CD4-positive, alpha-beta memory T cell (primary cell): ENCODE measurements at regions not wholly inside any gene's neighbourhood (a gene's known extent, or its start where the extent isn't known, plus 50 kb on each side); places are given as distances from the start of the nearest gene placed in this dataset.
A peak's percentile ranks its signal among the peaks of the same experiment; 100 is the strongest.

ENCODE experiments used
- CTCF ChIA-PET: fragments of 350-600 bp; sonication (Branson Sonifier 250); formaldehyde crosslinking; loops from one replicate; lab custom pipeline; 2021; ENCODE audit warnings: inconsistent platforms; ENCODE audit not compliant: partially characterized antibody; lab: Charles Lee
- POLR2A ChIA-PET: fragments of 350-600 bp; sonication (Branson Sonifier 250); formaldehyde crosslinking; loops from one replicate; lab custom pipeline; 2021; ENCODE audit not compliant: partially characterized antibody; lab: Charles Lee
- DNase-seq, 5 donors: peaks; one replicate each; pipeline versions ENCODE4 v3.0.0 to v3.0.0-alpha.2; 2020 to 2022; ENCODE audit warnings: mixed read lengths in 1 of 5
- H3K27ac ChIP-seq: one replicate; pipeline ENCODE4 v1.7.0; 2013; ENCODE audit warnings: low read depth, low read length
- H3K27me3 ChIP-seq: 2 replicates; pipeline ENCODE4 v1.7.0; 2013; ENCODE audit warnings: mild to moderate bottlenecking, low read length, moderate library complexity; ENCODE audit not compliant: insufficient read depth
- H3K36me3 ChIP-seq: 2 replicates; pipeline ENCODE4 v1.7.0; 2013; ENCODE audit warnings: mild to moderate bottlenecking, low read length, moderate library complexity; ENCODE audit not compliant: insufficient read depth
- H3K4me1 ChIP-seq: 2 replicates; pipeline ENCODE4 v1.7.0; 2013; ENCODE audit warnings: mild to moderate bottlenecking, low read length, moderate library complexity; ENCODE audit not compliant: insufficient read depth
- H3K4me3 ChIP-seq, 2 donors: one replicate each; pipeline ENCODE4 v1.7.0; 2013; ENCODE audit warnings: low read length in 2 of 2, mild to moderate bottlenecking in 1 of 2
- H3K9me3 ChIP-seq, 2 donors: one replicate each; pipeline ENCODE4 v1.7.0; 2013; ENCODE audit warnings: low read length in 2 of 2, control low read depth in 1 of 2; ENCODE audit not compliant: control insufficient read depth in 1 of 2
- H3K27ac Mint-ChIP-seq, 7 donors: one replicate each; pipeline ENCODE4 v1.8.0; 2020 to 2021; ENCODE audit warnings: mixed read lengths in 7 of 7, mild to moderate bottlenecking in 6 of 7, inconsistent platforms in 3 of 7, moderate library complexity in 3 of 7
- H3K27me3 Mint-ChIP-seq, 2 donors: one replicate each; pipeline ENCODE4 v1.8.0; 2020 to 2021; ENCODE audit warnings: mixed read lengths in 2 of 2
- H3K36me3 Mint-ChIP-seq, 2 donors: one replicate each; pipeline ENCODE4 v1.8.0; 2020 to 2021; ENCODE audit warnings: mixed read lengths in 2 of 2, inconsistent platforms in 1 of 2, mild to moderate bottlenecking in 1 of 2
- H3K4me1 Mint-ChIP-seq, 4 donors: one replicate each; pipeline ENCODE4 v1.8.0; 2020 to 2021; ENCODE audit warnings: mixed read lengths in 4 of 4, mild to moderate bottlenecking in 1 of 4
- H3K4me3 Mint-ChIP-seq, 8 donors: one replicate each; pipeline ENCODE4 v1.8.0; 2020 to 2021; ENCODE audit warnings: mixed read lengths in 8 of 8, mild to moderate bottlenecking in 7 of 8, moderate library complexity in 6 of 8, inconsistent platforms in 3 of 8
- H3K9me3 Mint-ChIP-seq, 8 donors: one replicate each; pipeline ENCODE4 v1.8.0; 2020 to 2021; ENCODE audit warnings: mixed read lengths in 8 of 8, mild to moderate bottlenecking in 5 of 8, inconsistent platforms in 3 of 8, moderate library complexity in 1 of 8
- intact Hi-C: fragments of 100-400 bp; cut with micrococcal nuclease; formaldehyde crosslinking; loops from one replicate; pipeline ENCODE4 v1.15.1; 2023

DNA sequence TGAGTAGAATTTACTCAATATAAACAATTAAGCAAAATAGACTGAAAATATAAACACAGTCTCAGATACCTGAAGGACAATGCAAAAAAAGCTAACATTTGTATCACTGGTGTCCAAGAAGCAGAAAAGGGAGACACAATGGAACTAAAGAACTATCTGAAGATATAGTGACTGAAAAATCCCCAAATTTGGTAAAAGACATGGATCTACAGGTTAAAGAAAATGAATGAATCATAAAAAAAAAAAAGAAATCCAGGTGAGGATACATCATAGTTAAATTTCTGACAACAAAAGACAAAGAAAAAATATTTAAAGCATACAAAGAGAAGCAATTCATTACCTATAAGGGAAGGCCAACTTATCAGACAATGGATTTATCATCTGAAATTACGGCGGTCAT lies 114.7 kb upstream of the PPP1R3A start:
- no peak overlapping the region for H3K27ac Mint-ChIP-seq
- DNase-seq = no peak
- Histone ChIP-seq H3K4me3 (no peak overlapping the region), H3K9me3 (no peaks in the 10 kb centered on the region), H3K27ac (no peak overlapping the region), H3K27me3 (no peaks in the 10 kb centered on the region), H3K4me1 (no peaks in the 10 kb centered on the region), H3K36me3 (no peaks in the 10 kb centered on the region)
- intact Hi-C loops = no loop called here
- no peaks in the 10 kb centered on the region for H3K36me3 Mint-ChIP-seq
- ChIA-PET POLR2A (no interaction called here), CTCF (no interaction called here)
- no peaks in the 10 kb centered on the region for H3K27me3 Mint-ChIP-seq
- H3K4me3 Mint-ChIP-seq = no peak overlapping the region
- no peaks in the 10 kb centered on the region for H3K9me3 Mint-ChIP-seq
- H3K4me1 Mint-ChIP-seq = no peaks in the 10 kb centered on the region

DNA sequence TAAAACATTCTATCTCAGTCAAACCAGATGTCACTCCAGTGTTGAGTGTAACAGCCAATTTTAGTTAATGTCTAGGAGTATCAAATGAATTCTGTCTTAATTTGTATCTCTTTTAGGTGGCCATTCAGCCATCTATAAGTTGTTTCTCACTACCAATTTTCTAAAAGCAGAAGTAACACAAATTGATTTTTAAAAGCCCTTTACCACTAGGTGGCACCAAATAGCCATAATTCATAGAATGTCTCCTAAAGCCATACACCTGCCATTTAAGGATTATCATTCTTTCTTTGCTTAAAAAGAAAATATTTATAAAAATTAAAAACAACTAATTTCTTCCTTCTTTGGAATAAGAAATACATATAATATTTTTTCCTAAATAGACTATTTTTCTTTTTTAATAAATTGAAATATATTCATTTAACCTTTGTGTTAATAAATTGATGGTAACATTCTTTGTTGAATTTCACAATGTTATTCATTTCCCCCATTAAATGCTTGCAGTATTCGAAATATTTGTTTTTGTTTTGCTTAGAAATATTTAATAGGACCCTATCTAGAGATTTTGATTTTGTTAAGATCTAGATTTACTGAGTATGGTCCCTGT lies 107.8 kb upstream of the PPP1R3A start:
- ChIA-PET CTCF (interaction anchor here (0.8 to 4.2 kb wide), 5 partner anchors 8 to 1882 kb away, joined by 3 to 23 read pairs (median 5); no protein-coding TSS in a partner anchor), POLR2A (no interaction called here)
- Mint-ChIP-seq H3K4me1 (no peaks in the 10 kb centered on the region), H3K27me3 (peaks cover 1 to 4% of the 10 kb centered on the region in 2 donors), H3K36me3 (no peaks in the 10 kb centered on the region), H3K9me3 (no peaks in the 10 kb centered on the region), H3K27ac (no peak overlapping the region), H3K4me3 (no peak overlapping the region)
- peak in 4 of 5 donors; percentile 56 to 64 (median 58) for DNase-seq
- Histone ChIP-seq H3K4me1 (no peaks in the 10 kb centered on the region), H3K27ac (no peak overlapping the region), H3K4me3 (no peak overlapping the region), H3K9me3 (no peaks in the 10 kb centered on the region), H3K36me3 (no peaks in the 10 kb centered on the region), H3K27me3 (no peaks in the 10 kb centered on the region)
- intact Hi-C loops = loop anchor here (1.0 to 10.0 kb wide), 4 partner anchors 1191 to 1884 kb away; no protein-coding TSS in a partner anchor

DNA sequence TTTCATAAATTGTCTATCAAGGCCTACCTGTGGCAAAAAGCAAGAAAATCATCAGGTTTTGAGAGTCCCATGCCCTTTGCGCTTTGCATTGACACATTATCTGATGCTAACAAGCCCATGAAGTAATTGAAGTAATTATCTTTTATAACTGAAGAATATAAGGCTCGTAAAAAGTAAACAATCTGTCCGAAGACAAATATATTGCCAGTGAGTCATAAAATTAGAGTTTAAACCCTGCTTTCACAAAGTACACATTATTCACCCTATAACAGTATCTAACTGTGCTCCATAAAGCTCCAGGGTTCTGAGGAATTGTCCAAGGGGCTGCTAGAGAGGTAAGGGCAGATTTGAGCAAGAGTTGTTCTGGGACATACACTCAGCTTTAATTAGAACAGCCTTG lies 102.3 kb upstream of the PPP1R3A start:
- Mint-ChIP-seq H3K27me3 (peaks cover 2 to 3% of the 10 kb centered on the region in 2 donors), H3K9me3 (no peaks in the 10 kb centered on the region), H3K4me3 (no peak overlapping the region), H3K27ac (no peak overlapping the region), H3K4me1 (no peaks in the 10 kb centered on the region), H3K36me3 (no peaks in the 10 kb centered on the region)
- intact Hi-C loops = loop anchor here (10.0 kb wide), 1 partner anchor 1684 kb away; no protein-coding TSS in a partner anchor
- Histone ChIP-seq H3K27me3 (no peaks in the 10 kb centered on the region), H3K9me3 (no peaks in the 10 kb centered on the region), H3K4me3 (no peak overlapping the region), H3K36me3 (no peaks in the 10 kb centered on the region), H3K27ac (no peak overlapping the region), H3K4me1 (no peaks in the 10 kb centered on the region)
- CTCF ChIA-PET = no interaction called here
- DNase-seq = no peak
- POLR2A ChIA-PET = no interaction called here

DNA sequence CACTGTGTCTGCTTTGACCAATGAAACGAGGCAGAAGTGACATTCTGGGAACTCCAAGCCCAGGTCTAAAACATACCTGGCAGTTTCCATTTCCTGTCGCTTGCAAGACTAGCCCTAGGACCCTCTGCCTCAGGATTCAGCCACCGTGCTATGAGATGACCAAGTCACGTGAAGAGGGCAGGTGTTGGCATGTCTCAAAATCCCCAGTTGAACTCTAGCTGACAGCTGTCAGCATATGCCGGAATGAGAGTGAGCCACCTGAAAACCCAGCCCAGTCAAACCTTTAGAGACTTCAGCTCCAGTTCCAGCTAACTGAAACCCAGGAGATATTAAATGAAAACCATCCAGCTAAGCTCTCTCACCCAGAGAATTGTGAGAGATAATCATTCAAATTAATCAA lies 89.9 kb upstream of the PPP1R3A start:
- CTCF ChIA-PET = interaction anchor here (0.6 kb wide), 1 partner anchor 31 kb away, joined by 3 read pairs; no protein-coding TSS in a partner anchor
- H3K27me3 Mint-ChIP-seq = peaks cover 2% of the 10 kb centered on the region in 2 donors
- POLR2A ChIA-PET = no interaction called here

DNA sequence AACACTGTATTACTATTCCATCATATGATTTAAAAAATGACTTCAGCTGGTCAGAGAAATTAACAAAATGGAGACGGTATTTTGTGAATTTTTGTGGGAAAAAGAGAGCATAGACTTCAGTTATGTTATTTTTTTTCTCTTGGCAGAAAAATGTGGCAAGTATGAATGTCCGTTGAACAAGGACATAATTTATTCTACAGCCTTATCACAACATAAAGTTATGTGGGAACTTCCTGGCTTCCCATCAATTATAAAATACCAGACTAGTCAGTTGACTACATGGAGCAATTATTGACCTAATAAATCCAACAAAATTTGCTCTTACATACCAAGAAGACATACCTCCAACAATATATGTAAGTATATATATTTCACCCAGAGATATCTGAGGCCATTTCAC lies 88.6 kb upstream of the PPP1R3A start:
- CTCF ChIA-PET = no interaction called here
- no peak overlapping the region for H3K4me3 Mint-ChIP-seq
- intact Hi-C loops = no loop called here

More for the DNA sequence above, 89.9 kb upstream of the PPP1R3A start:
- DNase-seq = no peak
- no peak overlapping the region for H3K27ac Mint-ChIP-seq
- intact Hi-C loops = no loop called here
- H3K9me3 Mint-ChIP-seq = peaks cover 0 to 3% (median 0%) of the 10 kb centered on the region in 8 donors
- Histone ChIP-seq H3K36me3 (no peaks in the 10 kb centered on the region), H3K27ac (no peak overlapping the region), H3K4me3 (no peak overlapping the region), H3K27me3 (no peaks in the 10 kb centered on the region), H3K4me1 (no peaks in the 10 kb centered on the region), H3K9me3 (no peaks in the 10 kb centered on the region)
- H3K36me3 Mint-ChIP-seq = no peaks in the 10 kb centered on the region
- no peak overlapping the region for H3K4me3 Mint-ChIP-seq
- no peaks in the 10 kb centered on the region for H3K4me1 Mint-ChIP-seq

DNA sequence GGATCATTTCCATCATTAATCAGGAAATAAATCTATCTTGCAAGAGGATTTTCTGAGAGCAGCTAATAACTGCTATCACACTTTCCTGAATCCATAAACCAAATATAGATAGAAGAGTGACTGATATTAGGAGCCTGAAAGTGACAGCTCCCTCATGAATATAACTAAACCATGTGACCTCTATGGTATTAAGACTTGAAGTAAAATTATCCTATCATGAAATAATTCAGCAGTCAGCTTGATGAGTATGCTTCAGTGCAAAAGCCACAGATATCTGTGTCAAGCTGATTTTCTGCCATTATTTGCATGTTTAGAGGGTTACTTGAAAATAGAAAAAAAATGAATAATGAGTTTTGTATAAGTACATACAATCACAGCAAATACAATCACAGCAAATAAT lies 80.1 kb upstream of the PPP1R3A start:
- intact Hi-C loops = no loop called here
- H3K27me3 Mint-ChIP-seq = peaks cover 2 to 4% of the 10 kb centered on the region in 2 donors

More for the DNA sequence above, 88.6 kb upstream of the PPP1R3A start:
- Histone ChIP-seq H3K27ac (no peak overlapping the region), H3K4me1 (no peaks in the 10 kb centered on the region), H3K36me3 (no peaks in the 10 kb centered on the region), H3K4me3 (no peak overlapping the region), H3K9me3 (no peaks in the 10 kb centered on the region), H3K27me3 (no peaks in the 10 kb centered on the region)
- POLR2A ChIA-PET = no interaction called here
- Mint-ChIP-seq H3K27ac (no peak overlapping the region), H3K36me3 (no peaks in the 10 kb centered on the region), H3K9me3 (peaks cover 0 to 10% (median 3%) of the 10 kb centered on the region in 8 donors), H3K4me1 (no peaks in the 10 kb centered on the region), H3K27me3 (peaks cover 2% of the 10 kb centered on the region in 2 donors)
- no peak for DNase-seq

DNA sequence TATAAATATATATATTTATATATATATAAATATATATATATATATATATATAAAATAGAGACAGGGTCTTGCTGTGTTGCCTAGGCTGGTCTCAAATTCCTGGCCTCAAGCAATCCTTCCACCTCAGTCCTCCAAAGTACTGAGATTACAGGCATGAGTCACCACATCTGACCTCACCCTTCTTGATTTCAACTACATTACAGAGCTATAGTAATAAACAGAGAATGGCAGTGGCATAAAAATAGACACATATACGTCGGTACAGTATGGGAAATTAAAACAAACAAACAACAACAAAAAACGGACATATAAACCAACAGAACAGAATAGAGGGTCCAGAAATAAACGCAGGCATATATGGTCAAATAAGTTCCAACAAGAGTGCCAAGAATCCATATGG lies 77.6 kb upstream of the PPP1R3A start:
- no peak overlapping the region for H3K4me3 ChIP-seq
- Mint-ChIP-seq H3K27ac (no peak overlapping the region), H3K4me3 (no peak overlapping the region), H3K4me1 (no peaks in the 10 kb centered on the region), H3K27me3 (peaks cover 0 to 2% of the 10 kb centered on the region in 2 donors), H3K36me3 (no peaks in the 10 kb centered on the region), H3K9me3 (peaks cover 0 to 5% (median 1%) of the 10 kb centered on the region in 8 donors)
- ChIA-PET POLR2A (no interaction called here), CTCF (no interaction called here)
- H3K27ac ChIP-seq = no peak overlapping the region
- no peak for DNase-seq
- no peaks in the 10 kb centered on the region for H3K4me1 ChIP-seq
- H3K36me3 ChIP-seq = no peaks in the 10 kb centered on the region
- H3K27me3 ChIP-seq = no peaks in the 10 kb centered on the region
- intact Hi-C loops = no loop called here
- H3K9me3 ChIP-seq = no peaks in the 10 kb centered on the region

More for the DNA sequence above, 80.1 kb upstream of the PPP1R3A start:
- Histone ChIP-seq H3K9me3 (no peaks in the 10 kb centered on the region), H3K4me1 (no peaks in the 10 kb centered on the region), H3K36me3 (no peaks in the 10 kb centered on the region), H3K27ac (no peak overlapping the region), H3K27me3 (no peaks in the 10 kb centered on the region), H3K4me3 (no peak overlapping the region)
- Mint-ChIP-seq H3K4me1 (no peaks in the 10 kb centered on the region), H3K4me3 (no peak overlapping the region), H3K9me3 (peaks cover 3 to 22% (median 10%) of the 10 kb centered on the region in 8 donors), H3K27ac (no peak overlapping the region), H3K36me3 (no peaks in the 10 kb centered on the region)
- CTCF ChIA-PET = no interaction called here
- POLR2A ChIA-PET = no interaction called here
- DNase-seq = no peak
